GM23338 (cell line): ENCODE measurements at regions not wholly inside any gene's neighbourhood (a gene's known extent, or its start where the extent isn't known, plus 50 kb on each side); places are given as distances from the start of the nearest gene placed in this dataset. TPM values are rescaled to one million over a fixed set of nuclear protein-coding genes. Genes with fewer than 3 reads are reported as not detected.

Source experiments
- small RNA-seq: library from RNA; depleted of rRNA; stranded (forward); fragments of <200 nt; gene quantifications from one replicate; pipeline ENCODE3, GENCODE V24; 2014; ENCODE audit warnings: low replicate concordance

Small RNAs in the stretch of these regions (small RNA-seq; reads per million reads assigned to genes)
- not detected for gene AL513210.1
